DND-41 (cell line): ENCODE measurements at regions not wholly inside any gene's neighbourhood (a gene's known extent, or its start where the extent isn't known, plus 50 kb on each side); places are given as distances from the start of the nearest gene placed in this dataset.

Experiments used
- ATAC-seq: fragments of 200-7000 bp; cut with Tn5 transposase; 3 replicates; pipeline ENCODE4 v1.9.1; 2021; ENCODE audit warnings: low read depth; ENCODE audit not compliant: insufficient read depth
- DNase-seq: peaks from one replicate; pipeline ENCODE4 v3.0.0-alpha.2; 2020
- H2AFZ ChIP-seq: 2 replicates; pipeline ENCODE4 v1.6.0; 2012; ENCODE audit warnings: low read depth, low read length
- H3K27ac ChIP-seq: 2 replicates; pipeline ENCODE4 v1.5.1; 2012; ENCODE audit warnings: low read length, inconsistent platforms
- H3K27me3 ChIP-seq: fragments of 200-600 bp; sonication (generic); 2 replicates; pipeline ENCODE4 v1.6.0; 2012; ENCODE audit warnings: low read length, mild to moderate bottlenecking, inconsistent platforms; ENCODE audit not compliant: insufficient read depth, poor library complexity
- H3K36me3 ChIP-seq: 2 replicates; pipeline ENCODE4 v1.5.1; 2012; ENCODE audit warnings: low read length, inconsistent platforms; ENCODE audit not compliant: insufficient read depth
- H3K4me1 ChIP-seq: 2 replicates; pipeline ENCODE4 v1.5.1; 2012; ENCODE audit warnings: mild to moderate bottlenecking, low read length; ENCODE audit not compliant: insufficient read depth
- H3K4me2 ChIP-seq: 2 replicates; pipeline ENCODE4 v1.6.0; 2012; ENCODE audit warnings: mild to moderate bottlenecking, moderate library complexity, low read length, inconsistent platforms; ENCODE audit not compliant: insufficient read depth
- H3K4me3 ChIP-seq, 2 experiments: fragments of 200-600 bp in 1 of 2; shearing (Covaris generic) in 1 of 2; 2 replicates each; pipeline ENCODE4 v1.5.1; 2012 to 2016; ENCODE audit warnings: inconsistent platforms in 2 of 2, low read length in 2 of 2, mild to moderate bottlenecking in 2 of 2, low read depth in 1 of 2, moderate library complexity in 1 of 2
- H3K79me2 ChIP-seq: 2 replicates; pipeline ENCODE4 v1.6.0; 2012; ENCODE audit warnings: low read length, inconsistent platforms; ENCODE audit not compliant: insufficient read depth
- H3K9ac ChIP-seq: 2 replicates; pipeline ENCODE4 v1.6.0; 2012; ENCODE audit warnings: low read depth, mild to moderate bottlenecking, inconsistent platforms, low read length, moderate library complexity
- H3K9me3 ChIP-seq: 2 replicates; pipeline ENCODE4 v1.5.1; 2012; ENCODE audit warnings: low read length, moderate library complexity, mild to moderate bottlenecking, inconsistent platforms; ENCODE audit not compliant: insufficient read depth, severe bottlenecking
- H4K20me1 ChIP-seq: 2 replicates; pipeline ENCODE4 v1.6.0; 2012; ENCODE audit warnings: low read length; ENCODE audit not compliant: insufficient read depth
- CTCF ChIP-seq: IDR thresholded peaks from 2 replicates; pipeline ENCODE4 v1.5.1; 2012; ENCODE audit warnings: borderline replicate concordance, low read length, moderate library complexity, mild to moderate bottlenecking; ENCODE audit not compliant: poor library complexity, severe bottlenecking; ENCODE audit errors: extremely low read depth
- EZH2 ChIP-seq: IDR thresholded peaks from 3 replicates; pipeline ENCODE4 v1.6.1; 2012; ENCODE audit warnings: borderline replicate concordance, low read depth, mild to moderate bottlenecking, moderate library complexity, low read length, inconsistent platforms; ENCODE audit not compliant: severe bottlenecking

GRCh38 chr1:182003953-182004586 lies 57.4 kb downstream of the ZNF648 start:
- Histone ChIP-seq H3K36me3 (no peaks in the 10 kb centered on the region), H3K9me3 (no peaks in the 10 kb centered on the region), H4K20me1 (no peaks in the 10 kb centered on the region), H2AFZ (no peak overlapping the region), H3K4me2 (no peak overlapping the region), H3K27ac (no peak overlapping the region), H3K9ac (no peak overlapping the region), H3K4me3 (no peak overlapping the region), H3K79me2 (no peaks in the 10 kb centered on the region), H3K27me3 (peaks cover 3% of the 10 kb centered on the region), H3K4me1 (no peaks in the 10 kb centered on the region)
- ATAC-seq (no peak), DNase-seq (peak; percentile 10)
- TF ChIP-seq CTCF, result peak; percentile 38
- no peak for TF ChIP-seq EZH2

DNA sequence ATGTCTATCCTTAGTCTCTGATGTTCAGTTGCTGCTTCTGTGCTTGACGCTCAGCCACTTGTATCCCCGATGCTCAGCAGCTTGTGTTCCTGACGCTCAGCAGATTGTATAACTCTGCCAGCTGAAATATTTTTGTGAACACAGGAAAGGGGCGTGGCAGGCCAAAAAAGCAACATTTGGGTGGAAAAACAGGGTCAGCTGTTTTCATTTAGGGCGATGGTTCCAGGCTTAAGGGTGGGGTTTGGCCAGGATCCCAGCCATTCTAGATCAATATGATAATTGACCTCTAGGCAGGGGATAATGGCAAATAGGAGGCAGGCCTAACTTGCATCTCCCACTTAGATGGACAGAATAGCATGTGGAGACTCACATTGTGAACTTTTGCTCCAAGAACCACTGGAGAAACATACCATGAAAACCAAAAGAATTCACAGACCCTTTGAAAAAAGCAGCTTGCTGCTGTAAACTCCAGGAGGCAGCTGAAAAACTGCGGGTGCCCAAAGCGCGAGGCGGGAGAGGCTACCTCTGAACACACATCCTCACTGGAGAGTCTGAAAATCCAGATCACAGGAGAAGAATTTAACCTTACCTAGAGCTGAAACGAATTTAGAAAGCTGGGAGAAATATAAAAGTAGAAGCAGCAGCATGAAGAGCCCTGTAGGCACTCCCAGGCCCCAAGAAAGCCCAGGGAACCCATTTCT lies 58.3 kb downstream of the ZNF648 start:
- Histone ChIP-seq H3K9me3 (no peaks in the 10 kb centered on the region), H3K27ac (no peak overlapping the region), H3K4me1 (no peaks in the 10 kb centered on the region), H3K4me3 (no peak overlapping the region), H2AFZ (no peak overlapping the region), H3K79me2 (no peaks in the 10 kb centered on the region), H3K27me3 (peaks cover 3% of the 10 kb centered on the region), H4K20me1 (no peaks in the 10 kb centered on the region), H3K4me2 (no peak overlapping the region), H3K9ac (no peak overlapping the region), H3K36me3 (no peaks in the 10 kb centered on the region)
- ATAC-seq (no peak), DNase-seq (no peak)
- no peak for TF ChIP-seq EZH2
- no peak for TF ChIP-seq CTCF

GRCh38 chr1:182002570-182002969 lies 58.9 kb downstream of the ZNF648 start:
- DNase-seq, result no peak
- H3K36me3 ChIP-seq, result no peaks in the 10 kb centered on the region
- peaks cover 3% of the 10 kb centered on the region for H3K27me3 ChIP-seq
- no peak overlapping the region for H3K9ac ChIP-seq
- H4K20me1 ChIP-seq, result no peaks in the 10 kb centered on the region
- ATAC-seq, result no peak
- H3K4me1 ChIP-seq, result no peaks in the 10 kb centered on the region
- H3K4me3 ChIP-seq, result no peak overlapping the region
- no peaks in the 10 kb centered on the region for H3K79me2 ChIP-seq
- no peak overlapping the region for H3K4me2 ChIP-seq
- H3K27ac ChIP-seq, result no peak overlapping the region
- no peak for TF ChIP-seq CTCF
- TF ChIP-seq EZH2, result no peak
- H2AFZ ChIP-seq, result no peak overlapping the region
- H3K9me3 ChIP-seq, result no peaks in the 10 kb centered on the region
